Tibial artery (tissue), 4 donors: ENCODE measurements at regions not wholly inside any gene's neighbourhood (a gene's known extent, or its start where the extent isn't known, plus 50 kb on each side); places are given as distances from the start of the nearest gene placed in this dataset.

Source experiments
- DNase-seq, 2 donors: peaks; one replicate each; pipeline ENCODE4 v3.0.0-alpha.2; 2019
- H3K27ac ChIP-seq, 2 donors: fragments of 200-600 bp; sonication (generic) in 1 of 2; 1 replicate in 1 of 2; 2 replicates in 1 of 2; pipeline ENCODE4 v1.5.1; 2018 to 2019; ENCODE audit warnings: mild to moderate bottlenecking in 1 of 2
- H3K27me3 ChIP-seq, 2 donors: fragments of 200-600 bp; sonication (generic) in 1 of 2; one replicate each; pipeline versions ENCODE4 v1.5.1 to v1.6.0; 2016 to 2019
- H3K36me3 ChIP-seq, 3 donors: fragments of 200-600 bp; sonication (generic) in 2 of 3; one replicate each; pipeline ENCODE4 v1.5.1; 2016 to 2019; ENCODE audit warnings: mild to moderate bottlenecking in 2 of 3
- H3K4me1 ChIP-seq, 4 donors: fragments of 200-600 bp; sonication (generic) in 2 of 4; 1 replicate in 3 of 4; 2 replicates in 1 of 4; pipeline ENCODE4 v1.5.1; 2016 to 2019
- H3K4me3 ChIP-seq, 2 donors: fragments of 200-600 bp; sonication (generic) in 1 of 2; 1 replicate in 1 of 2; 2 replicates in 1 of 2; pipeline ENCODE4 v1.5.1; 2018 to 2019; ENCODE audit warnings: mild to moderate bottlenecking in 2 of 2
- H3K9me3 ChIP-seq, 3 donors: fragments of 200-600 bp; sonication (generic) in 1 of 3; one replicate each; pipeline ENCODE4 v1.5.1; 2016 to 2019
- intact Hi-C: fragments of 100-400 bp; cut with DNase I; formaldehyde crosslinking; loops from one replicate; pipeline ENCODE4 v1.15.0; 2023; ENCODE audit warnings: low total_unique reads
- TF ChIP-seq, protein P1 (sequence below), 2 experiments: fragments of 200-600 bp in 1 of 2; fragments of 450-650 bp in 1 of 2; IDR thresholded peaks; one replicate each; pipeline ENCODE4 v1.5.1; 2017 to 2019; ENCODE audit warnings: antibody characterized with exemption in 2 of 2, mild to moderate bottlenecking in 1 of 2, moderate library complexity in 1 of 2

GRCh38 chr12:89983622-89984021 is 275.0 kb upstream of the ATP2B1 start:
- no peak overlapping the region for H3K4me3 ChIP-seq
- no peaks in the 10 kb centered on the region for H3K36me3 ChIP-seq
- intact Hi-C loops, result no loop called here
- H3K27ac ChIP-seq, result no peak overlapping the region
- H3K9me3 ChIP-seq, result no peaks in the 10 kb centered on the region
- no peak for DNase-seq
- H3K4me1 ChIP-seq, result no peaks in the 10 kb centered on the region
- TF ChIP-seq, protein P1, sequence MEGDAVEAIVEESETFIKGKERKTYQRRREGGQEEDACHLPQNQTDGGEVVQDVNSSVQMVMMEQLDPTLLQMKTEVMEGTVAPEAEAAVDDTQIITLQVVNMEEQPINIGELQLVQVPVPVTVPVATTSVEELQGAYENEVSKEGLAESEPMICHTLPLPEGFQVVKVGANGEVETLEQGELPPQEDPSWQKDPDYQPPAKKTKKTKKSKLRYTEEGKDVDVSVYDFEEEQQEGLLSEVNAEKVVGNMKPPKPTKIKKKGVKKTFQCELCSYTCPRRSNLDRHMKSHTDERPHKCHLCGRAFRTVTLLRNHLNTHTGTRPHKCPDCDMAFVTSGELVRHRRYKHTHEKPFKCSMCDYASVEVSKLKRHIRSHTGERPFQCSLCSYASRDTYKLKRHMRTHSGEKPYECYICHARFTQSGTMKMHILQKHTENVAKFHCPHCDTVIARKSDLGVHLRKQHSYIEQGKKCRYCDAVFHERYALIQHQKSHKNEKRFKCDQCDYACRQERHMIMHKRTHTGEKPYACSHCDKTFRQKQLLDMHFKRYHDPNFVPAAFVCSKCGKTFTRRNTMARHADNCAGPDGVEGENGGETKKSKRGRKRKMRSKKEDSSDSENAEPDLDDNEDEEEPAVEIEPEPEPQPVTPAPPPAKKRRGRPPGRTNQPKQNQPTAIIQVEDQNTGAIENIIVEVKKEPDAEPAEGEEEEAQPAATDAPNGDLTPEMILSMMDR (IDR thresholded peaks at IDR 0.05), result no peak
- no peaks in the 10 kb centered on the region for H3K27me3 ChIP-seq

GRCh38 chr12:89980236-89980635 is 271.6 kb upstream of the ATP2B1 start:
- no peak overlapping the region for H3K4me3 ChIP-seq
- H3K36me3 ChIP-seq, result no peaks in the 10 kb centered on the region
- TF ChIP-seq, protein P1 (IDR thresholded peaks at IDR 0.05), result no peak
- H3K27ac ChIP-seq, result no peak overlapping the region
- H3K27me3 ChIP-seq, result no peaks in the 10 kb centered on the region
- no peaks in the 10 kb centered on the region for H3K9me3 ChIP-seq
- DNase-seq, result peak in 1 of 2 donors; percentile 43
- H3K4me1 ChIP-seq, result peaks cover 0 to 7% (median 0%) of the 10 kb centered on the region in 4 donors
- intact Hi-C loops, result no loop called here

- no peaks in the 10 kb centered on the region for H3K36me3 ChIP-seq
- DNase-seq, result no peak
- intact Hi-C loops, result no loop called here
- no peaks in the 10 kb centered on the region for H3K9me3 ChIP-seq
- H3K27me3 ChIP-seq, result no peaks in the 10 kb centered on the region
- peaks cover 0 to 7% (median 0%) of the 10 kb centered on the region in 4 donors for H3K4me1 ChIP-seq
- TF ChIP-seq, protein P1 (IDR thresholded peaks at IDR 0.05), result no peak
- no peak overlapping the region for H3K4me3 ChIP-seq
- no peak overlapping the region for H3K27ac ChIP-seq
Measured at GRCh38 chr12:89977405-89978085, 268.9 kb upstream of the ATP2B1 start.

DNA sequence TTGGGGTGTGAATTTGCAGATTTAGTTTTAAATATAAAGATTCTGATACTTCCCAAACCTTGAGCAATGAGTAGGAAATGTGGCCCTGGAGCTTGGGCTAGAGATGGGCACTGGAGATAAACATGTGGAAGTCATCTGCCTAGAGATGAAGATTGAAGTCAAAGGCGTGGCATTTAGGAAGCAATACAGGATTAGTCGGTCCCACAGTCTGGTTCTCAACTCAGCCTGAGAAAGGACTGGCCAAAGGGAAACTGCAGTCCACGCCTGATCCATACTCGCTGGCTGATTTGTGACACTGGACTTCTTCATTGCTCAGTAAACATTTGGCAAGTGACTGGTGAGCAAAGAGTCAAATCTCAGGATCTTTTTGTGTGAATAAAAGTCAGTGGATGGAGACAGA is 268.2 kb upstream of the ATP2B1 start:
- H3K27me3 ChIP-seq, result no peaks in the 10 kb centered on the region
- peaks cover 0 to 7% (median 0%) of the 10 kb centered on the region in 4 donors for H3K4me1 ChIP-seq
- H3K27ac ChIP-seq, result no peak overlapping the region
- no peaks in the 10 kb centered on the region for H3K36me3 ChIP-seq
- intact Hi-C loops, result no loop called here
- H3K4me3 ChIP-seq, result no peak overlapping the region
- no peak for DNase-seq
- TF ChIP-seq, protein P1 (IDR thresholded peaks at IDR 0.05), result no peak
- H3K9me3 ChIP-seq, result no peaks in the 10 kb centered on the region

DNA sequence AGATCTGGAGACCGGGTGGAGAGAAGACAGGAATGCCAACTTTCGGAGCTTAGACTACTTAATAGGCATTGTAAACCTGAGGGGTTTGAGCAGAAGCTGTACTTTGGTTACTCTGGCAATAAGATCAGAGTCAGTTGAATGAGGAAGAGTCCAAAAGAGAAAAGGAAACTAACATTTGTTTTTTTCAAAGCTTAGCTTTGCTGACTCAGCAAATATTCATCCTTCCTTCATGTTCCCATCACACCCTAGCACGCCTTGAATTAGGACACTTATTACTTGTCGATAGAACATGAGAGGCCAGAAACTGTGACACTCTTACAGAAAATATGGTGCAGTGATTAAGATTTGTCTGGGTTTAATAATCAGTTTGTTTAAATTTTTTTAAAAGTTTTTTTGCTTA is 266.9 kb upstream of the ATP2B1 start:
- TF ChIP-seq, protein P1 (IDR thresholded peaks at IDR 0.05), result no peak
- Histone ChIP-seq H3K9me3 (no peaks in the 10 kb centered on the region), H3K36me3 (no peaks in the 10 kb centered on the region), H3K27ac (no peak overlapping the region), H3K27me3 (no peaks in the 10 kb centered on the region), H3K4me3 (no peak overlapping the region), H3K4me1 (peaks cover 0 to 7% (median 0%) of the 10 kb centered on the region in 4 donors)
- intact Hi-C loops, result no loop called here
- DNase-seq, result no peak
